GM21737 (cell line): ENCODE measurements at regions not wholly inside any gene's neighbourhood (a gene's known extent, or its start where the extent isn't known, plus 50 kb on each side); places are given as distances from the start of the nearest gene placed in this dataset.
A peak's percentile ranks its signal among the peaks of the same experiment; 100 is the strongest.
"Not testable (repeated sequence)": the region's sequence is repeated elsewhere in the genome, so short reads cannot be mapped to it uniquely, and the experiment has no call there.

Source experiments
- ATAC-seq: cut with Tn5 transposase; IDR thresholded peaks from one replicate; pipeline ENCODE4 v1.9.1; 2021; ENCODE audit warnings: mild to moderate bottlenecking, moderate library complexity; ENCODE audit not compliant: unreplicated experiment

DNA sequence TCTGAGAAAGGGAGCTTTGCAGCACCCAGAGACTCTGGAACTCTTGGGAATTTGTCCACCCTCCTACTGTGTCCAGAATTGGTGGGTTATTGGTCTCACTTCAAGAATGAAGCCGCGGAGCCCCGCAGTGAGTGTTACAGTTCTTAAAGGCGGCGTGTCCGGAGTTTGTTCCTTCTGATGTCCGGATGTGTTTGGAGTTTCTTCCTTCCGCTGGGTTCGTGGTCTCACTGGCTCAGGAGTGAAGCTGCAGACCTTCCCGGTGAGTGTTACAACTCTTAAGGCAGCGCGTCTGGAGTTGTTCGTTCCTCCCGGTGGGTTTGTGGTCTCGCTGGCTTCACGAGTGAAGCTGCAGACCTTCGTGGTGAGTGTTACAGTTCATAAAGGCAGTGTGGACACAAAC, 824.7 kb downstream of the LRRTM4 start:
- not testable (repeated sequence) for ATAC-seq

DNA sequence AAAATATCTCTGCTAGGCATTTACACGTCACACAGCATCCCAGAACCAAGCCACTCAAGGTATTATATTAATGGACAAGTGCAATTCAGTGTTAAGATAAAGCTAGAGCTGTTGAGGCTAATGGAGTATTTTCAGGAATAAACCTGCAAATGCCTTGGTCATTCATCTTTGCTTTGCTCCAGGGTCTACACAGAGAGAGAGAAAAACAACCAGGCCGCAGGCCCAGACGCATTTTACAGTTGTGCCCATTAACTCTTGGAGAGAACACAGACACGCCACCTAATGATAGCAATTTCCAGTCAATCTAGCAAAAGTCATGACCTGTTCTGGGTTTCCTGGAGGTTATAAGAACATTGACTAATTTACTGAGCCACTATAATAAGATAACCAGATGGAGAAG, 829.3 kb downstream of the LRRTM4 start:
- no peak for ATAC-seq

DNA sequence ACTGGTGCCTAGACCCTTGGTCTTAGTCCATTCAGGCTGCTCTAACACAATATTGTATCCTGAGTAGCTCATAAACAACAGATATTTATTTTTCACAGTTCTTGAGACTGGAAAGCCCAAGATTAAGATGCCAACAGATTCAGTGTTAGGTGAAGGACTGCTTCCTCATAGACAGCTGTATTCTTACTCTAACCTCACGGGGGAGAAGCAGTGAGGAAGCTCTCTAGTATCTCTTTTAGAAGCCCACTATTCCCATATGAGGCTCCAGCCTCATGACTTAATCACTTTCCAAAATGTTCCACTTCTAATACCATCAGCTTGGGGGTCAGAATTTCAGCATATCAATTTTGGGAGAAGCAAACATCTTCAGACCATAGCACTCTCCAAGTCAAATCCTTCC, 833.4 kb downstream of the LRRTM4 start:
- ATAC-seq: no peak

DNA sequence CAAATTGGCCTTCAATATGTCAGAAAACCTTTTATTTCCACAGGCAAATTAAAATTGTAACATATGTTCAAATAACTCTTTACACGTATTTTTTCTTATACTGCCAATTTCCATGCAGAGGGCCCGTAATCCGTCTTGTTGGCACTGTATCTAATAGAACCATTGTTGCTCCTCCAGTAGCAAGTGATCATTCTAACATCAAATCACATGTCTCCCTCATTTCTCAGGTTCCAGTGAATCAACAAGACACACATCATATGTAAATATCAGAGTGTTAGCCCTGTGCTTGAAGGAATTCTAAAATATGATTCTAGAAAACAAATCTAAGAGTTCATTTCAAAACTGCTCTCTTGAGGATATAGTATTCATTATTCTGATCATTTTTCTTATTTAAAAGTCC, 834.3 kb downstream of the LRRTM4 start:
- ATAC-seq: no peak

DNA sequence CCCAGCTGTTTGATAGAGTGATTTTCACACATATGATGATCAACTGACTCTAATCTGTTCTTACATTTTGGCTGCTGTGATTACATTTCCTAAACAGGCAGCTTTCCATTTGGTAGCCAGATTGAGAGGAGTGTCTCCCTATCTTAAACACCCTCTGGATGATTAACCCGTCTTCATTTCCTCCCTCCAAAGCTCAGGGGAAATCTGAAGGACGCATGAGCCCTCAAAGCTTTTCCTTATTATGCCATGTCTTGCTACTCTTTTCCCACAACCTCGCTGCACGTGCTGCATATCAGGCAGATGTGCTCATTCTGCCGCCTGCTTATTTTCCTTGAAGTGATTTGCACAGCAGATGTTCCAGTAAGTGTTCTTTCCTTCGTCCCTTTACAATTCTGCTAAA, 837.4 kb downstream of the LRRTM4 start:
- no peak for ATAC-seq

DNA sequence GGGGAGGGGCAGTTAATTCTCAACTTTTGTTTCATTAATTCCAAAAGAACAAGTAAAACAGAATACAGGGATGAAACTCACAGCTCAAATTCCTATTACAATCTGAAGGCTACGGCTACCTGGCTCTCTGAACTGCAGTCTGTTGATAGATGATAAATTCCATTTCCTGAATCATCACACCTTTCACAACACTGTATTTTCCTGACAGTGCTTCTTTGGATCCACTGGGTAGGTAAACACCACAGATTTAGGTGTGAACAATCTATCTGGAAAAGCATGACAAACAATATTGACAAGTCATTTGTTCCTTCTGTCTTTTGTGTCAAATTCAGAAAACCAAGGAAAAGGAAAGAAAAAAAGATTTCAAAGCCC, 843.2 kb downstream of the LRRTM4 start:
- ATAC-seq: no peak

DNA sequence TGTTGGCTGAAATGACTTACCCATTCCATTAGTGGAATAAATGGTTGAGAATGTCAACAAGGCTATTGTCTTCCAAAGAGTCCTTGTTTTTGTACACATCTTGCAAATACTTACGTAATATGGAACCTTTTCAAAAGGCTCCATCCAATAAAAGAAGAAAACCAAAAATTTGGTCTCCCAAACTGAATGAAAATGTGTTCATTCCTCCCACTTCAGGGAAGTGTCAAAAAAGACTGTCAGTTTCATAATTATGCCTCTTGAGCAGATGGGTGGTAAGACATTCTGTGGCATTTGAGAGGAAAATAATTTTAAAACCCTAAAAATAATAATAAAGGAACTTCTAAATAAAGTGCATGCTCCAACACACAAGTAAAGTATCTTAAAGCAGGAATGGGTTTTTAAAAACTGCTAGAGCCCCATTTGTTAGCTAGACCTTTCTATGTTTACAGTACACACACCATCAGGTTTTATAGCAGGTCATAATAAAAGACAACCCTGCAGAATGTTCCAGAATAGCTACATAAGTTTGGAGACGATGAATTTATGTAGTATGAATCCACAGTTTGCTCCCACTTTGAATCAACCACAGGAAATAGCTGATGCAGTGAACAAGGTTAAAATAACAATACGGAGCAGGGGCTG, 843.7 kb downstream of the LRRTM4 start:
- no peak for ATAC-seq

DNA sequence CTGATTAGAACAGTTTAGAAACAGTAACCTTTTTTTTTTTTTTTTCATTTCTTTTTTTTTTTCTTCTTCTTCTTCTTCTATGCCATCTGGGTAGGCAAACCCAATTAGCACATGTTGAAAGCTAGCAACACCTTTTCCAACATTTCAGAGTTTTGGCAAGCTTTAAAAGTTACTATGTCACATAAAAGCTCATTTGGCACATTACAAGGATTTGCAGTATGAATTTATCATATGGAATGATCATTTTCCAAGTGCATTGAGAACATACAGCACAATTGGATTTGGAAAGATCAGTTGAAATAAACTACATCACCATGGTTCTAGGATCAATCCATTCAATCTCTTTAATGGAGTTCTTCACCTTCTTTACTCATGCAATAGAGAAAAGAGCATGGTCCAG, 847.0 kb downstream of the LRRTM4 start:
- ATAC-seq: no peak

DNA sequence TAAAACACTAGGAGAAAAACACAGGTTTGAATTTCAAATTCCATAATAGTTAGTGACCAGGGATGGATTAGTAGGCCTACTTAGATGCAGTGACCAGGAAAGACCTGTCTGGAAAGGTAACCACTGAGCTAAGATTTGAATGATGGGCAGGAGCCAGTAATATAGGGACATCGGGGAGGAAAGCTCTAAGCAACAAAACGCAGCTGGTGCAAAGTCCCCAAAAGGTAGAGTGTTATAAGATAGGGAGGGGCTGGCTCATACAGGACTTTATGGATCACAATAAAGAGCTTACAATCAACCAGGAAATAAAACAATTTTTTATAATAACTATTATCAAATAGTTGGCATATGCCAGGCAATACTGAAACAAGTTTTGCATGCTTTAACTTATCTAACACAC, 849.4 kb downstream of the LRRTM4 start:
- no peak for ATAC-seq

DNA sequence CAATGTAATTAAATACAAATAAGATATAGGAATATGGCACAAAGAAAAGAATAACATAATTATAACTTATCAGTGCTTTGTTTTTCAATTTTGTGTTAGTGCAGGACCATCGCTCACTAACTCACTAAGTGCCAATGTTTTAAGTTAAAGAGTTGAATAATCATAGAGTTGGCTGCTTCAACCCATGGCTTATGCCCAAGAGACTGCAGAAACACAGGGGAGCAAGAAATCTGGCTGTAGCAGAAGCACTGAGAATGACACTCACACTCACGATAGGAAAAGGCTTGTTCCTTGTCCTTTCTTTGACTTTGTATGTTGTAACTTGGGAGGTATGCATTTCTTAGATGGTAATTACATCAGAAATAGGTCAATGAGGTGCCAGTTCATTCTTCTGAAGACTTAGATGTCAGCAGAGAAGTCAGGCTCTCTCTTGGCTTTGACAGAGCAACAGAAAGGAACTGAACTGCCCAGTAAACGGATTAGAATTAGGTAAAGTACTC, 852.2 kb downstream of the LRRTM4 start:
- no peak for ATAC-seq

DNA sequence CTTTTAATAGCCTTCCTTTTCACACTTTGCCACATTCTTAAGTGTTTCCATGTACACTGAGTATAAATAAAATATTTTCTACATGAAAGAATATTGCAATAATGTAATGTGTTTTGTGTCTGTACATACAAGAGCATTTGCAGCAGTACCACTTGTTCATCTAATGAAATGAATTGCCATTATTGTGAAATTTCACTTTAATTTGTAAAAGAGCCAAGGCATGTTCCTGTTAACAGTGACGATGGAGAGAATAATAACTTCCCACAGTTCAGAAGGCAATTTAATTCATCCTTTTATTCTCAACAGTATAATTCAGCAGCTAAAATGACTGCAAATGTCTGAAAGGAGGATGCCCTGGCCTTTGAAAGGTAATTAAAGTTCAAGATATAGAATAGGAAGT, 853.9 kb downstream of the LRRTM4 start:
- no peak for ATAC-seq

DNA sequence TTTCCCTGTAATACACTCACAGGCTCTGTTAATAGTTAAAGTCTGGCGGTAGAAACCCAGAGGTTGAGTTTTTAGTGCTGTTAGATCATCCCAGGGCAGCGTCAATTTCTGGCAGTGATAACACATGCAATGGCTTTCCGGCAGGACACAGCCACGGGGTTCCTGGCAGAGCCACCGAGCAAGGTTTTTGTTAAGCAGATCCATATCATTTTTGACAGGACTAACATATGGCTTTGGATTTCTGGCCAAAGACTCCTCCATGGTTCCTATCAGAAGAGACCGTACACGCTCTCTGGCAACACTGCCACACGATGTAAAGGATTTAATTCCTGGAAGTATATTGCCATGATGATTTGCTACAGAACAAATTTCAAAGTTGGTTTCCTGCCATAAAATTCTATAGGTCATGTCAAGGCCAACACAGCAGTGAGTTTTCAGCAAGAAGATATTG, 854.3 kb downstream of the LRRTM4 start:
- no peak for ATAC-seq

DNA sequence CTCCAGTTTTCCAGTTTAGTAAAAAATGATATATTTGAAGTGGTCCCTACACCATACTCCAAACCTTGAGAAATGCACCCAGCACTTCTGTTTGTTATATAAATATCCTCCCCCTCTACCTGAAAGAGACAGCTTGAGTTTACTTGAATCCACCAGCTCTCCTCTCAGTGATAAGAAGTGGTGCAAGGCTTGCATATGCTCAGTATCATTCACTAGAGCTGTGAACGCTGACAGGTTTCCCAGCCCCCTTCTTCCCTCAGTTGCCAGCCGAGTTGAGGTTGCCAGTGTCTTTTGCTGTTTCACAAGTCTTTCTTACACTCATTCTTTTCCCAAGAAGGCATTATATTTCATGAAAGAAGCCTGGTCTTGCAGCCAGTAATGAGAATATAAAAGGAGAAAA, 880.0 kb downstream of the LRRTM4 start:
- no peak for ATAC-seq

DNA sequence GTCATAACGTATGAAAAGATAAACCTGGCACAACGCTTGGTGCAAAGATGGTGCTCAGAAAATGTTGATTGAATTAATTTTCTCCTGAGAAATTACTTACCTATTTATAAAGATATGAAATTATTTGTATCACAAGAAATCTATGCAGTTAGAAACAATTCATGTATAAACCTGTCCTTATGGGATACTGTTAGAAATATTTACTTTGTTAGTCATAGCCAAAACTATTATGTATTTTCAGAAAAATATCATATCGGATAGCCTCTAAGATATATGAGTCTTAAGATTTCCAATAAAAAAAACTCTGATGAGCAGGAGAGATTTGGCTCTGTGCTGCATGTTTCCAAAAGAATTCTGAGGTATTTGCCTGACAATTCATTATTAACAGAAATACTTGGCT, 880.7 kb downstream of the LRRTM4 start:
- ATAC-seq: no peak

DNA sequence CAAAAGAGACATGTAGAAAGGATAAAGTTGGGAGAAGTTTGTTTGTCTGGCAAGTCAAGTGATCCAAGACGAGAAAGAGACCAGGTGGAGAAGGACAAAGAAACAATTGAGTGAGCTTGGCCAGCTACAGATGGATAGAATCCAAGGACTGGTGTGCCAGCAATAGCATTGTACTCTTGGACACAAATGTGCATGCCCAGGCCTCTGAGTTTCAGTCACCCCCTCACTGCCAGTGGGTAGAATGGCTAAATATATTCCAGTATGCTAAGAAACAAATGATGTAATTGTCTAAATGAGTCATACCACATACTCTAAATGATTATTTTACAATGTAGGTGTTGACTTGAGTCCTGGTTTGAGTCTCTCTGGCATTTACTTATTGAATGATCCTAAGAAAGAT, 881.3 kb downstream of the LRRTM4 start:
- ATAC-seq: no peak

DNA sequence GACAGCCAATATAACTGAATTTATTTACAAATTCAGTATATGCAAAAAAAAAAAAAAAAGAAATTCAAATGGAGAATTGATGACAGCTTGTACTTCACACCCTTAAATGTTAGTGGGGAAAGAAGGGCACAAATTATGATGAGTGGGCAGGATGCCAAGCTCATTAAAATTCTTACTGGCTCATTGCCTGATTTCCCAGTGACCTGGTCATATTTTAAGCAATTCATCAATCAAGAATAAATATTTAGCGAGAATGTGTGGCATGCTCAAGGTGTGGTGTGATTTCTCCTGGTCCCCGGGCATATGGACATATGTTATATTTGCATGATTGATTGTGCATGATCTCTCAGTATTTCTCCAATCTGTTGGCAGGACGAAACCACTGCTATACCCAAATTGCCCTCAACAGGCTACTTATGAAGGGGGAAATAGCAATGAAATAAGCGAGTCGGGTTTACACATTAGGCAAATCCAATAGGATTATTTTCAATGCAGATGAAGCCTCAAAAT, 883.0 kb downstream of the LRRTM4 start:
- ATAC-seq: no peak

DNA sequence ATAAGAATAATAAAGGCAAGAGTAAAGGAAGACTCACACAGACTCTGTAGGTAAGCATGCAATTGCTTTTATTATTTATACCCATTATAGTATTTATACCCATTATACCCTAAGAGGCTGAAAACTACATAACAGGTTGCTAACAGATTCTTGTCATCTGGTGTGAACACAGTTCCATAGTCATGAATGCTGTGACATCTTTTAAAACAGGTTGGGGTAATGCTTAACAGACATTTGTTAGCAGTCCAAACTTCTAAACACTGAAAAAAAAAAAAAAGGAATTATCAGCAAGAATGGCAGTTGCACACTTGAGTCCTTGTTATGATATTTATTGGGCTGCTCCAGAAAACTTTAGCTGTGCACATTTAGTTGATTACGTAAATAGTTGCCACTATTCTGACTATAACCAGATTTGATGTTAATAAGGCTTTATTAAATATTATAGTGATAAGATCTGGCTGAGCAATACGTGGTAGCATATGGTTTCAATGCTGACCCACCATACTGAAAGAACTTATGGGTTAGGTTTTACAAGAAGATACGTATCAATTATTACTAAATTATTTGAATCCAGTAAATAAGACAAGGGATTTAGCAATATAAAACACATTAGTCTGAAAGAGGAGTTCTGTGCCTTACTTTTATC, 888.8 kb downstream of the LRRTM4 start:
- no peak for ATAC-seq

DNA sequence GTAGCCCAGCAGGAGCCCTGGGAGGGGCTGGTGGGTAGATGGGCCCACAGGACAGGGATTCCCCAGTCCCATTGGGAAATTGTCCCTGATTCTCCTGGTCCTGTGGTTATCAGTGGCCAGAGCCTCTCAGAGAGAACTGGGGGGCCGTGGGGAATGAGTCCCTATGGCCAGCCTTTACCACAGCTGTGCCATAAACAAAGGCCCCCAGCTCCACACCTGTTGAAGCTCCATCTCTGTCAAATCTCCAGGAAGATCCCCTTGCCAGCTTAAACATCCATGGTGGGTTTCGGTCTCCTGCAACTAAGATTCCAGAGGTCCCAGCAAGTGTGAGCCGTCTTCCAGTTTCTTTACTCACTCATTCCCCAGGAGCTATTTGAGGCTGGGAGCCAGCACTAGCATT, 897.1 kb downstream of the LRRTM4 start:
- ATAC-seq: no peak

DNA sequence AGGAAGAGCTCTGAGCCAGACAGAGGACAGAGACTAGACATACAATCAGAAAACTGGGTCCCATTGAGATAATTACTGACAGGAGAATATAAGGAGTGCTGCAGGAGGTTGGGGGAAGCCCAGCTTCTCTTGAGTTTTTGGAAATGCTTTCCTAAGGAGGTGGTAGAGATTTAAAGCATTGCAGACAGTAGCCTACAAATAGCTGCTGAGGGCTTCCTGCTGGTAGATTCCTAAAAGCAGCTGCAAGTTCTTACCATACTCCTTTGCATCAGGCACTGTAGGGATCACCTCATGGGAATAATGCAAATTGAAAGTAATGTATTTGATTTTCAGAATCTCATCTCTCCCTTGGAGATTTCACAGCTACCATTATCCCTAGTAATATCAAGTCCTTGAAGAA, 902.6 kb upstream of the GCFC2 start:
- no peak for ATAC-seq

DNA sequence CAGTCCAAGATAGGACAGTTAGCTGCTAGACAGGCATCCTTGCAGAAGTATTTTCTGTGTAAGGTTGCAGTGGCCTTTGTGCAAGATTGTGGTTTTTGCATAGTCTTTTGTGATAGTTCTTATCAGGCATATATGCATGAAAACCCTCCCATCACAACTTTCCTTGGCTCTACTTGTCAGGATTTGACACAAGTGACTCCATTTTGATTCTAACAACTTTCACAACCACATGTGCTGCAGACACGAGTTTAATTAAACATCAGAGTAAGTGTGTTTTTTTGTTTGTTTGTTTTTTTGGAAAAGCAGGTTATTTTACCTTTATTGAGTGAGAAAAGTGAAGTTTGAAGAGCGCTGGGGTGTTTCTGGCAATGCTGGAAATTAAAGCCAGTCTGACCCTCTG, 902.0 kb upstream of the GCFC2 start:
- ATAC-seq: no peak

DNA sequence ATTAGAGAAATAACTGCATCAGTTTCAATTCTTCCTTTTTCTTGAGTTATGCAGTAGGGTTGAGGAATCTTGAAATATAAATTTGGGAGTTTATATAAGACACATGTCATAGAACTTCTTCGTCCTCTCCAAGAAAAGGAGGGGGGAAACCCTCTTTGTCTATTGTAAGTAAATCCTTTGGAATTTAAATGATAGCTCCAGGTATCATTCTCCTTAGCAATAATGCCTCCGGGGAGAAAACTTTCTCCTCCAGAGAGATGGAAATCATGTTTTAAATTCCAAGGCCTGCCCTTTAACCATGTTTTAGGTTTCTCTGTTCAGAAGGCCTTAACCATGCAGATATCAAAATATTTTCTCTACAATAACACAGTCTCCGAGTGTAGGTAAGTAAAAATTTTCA, 899.7 kb upstream of the GCFC2 start:
- no peak for ATAC-seq

DNA sequence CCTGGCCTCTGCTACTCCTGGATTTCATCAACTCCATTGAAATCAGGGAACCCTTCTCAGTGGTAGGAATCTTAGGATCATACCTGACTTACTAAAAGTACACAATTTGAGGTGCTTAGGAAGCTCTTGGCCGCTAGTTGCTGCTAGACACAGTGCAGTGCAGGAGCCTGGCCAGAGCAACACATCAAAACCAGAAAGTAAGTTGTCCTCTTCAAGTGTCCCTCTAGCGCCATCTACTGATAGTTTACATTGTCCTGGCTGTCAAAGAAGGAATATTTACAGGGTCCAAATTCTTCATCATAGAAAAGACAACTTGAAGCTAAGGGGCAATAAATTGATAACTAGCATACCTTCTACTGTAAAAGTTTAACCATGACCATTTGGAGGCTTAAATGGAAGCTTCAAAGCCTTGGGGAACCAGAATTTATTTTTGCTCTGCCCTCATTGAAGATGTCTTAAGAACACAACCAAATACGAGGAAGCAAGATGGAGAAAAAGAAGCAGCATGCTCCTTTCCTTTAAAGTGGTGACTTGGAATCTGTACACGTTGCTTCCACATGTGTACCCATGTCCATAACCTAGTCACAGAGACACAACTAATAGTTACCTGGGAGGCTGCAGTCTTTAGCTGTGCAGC, 889.1 kb upstream of the GCFC2 start:
- peak; percentile 90 for ATAC-seq
